Naive B cell (primary cell): ENCODE measurements at regions not wholly inside any gene's neighbourhood (a gene's known extent, or its start where the extent isn't known, plus 50 kb on each side); places are given as distances from the start of the nearest gene placed in this dataset.

ENCODE experiments used
- ATAC-seq, 2 donors: fragments of 150-1000 bp; cut with Tn5 transposase; 2 replicates each; pipeline ENCODE4 v1.10.0; 2021; ENCODE audit warnings: low read depth in 2 of 2, mild to moderate bottlenecking in 2 of 2, moderate library complexity in 2 of 2
- DNase-seq: peaks from one replicate; pipeline ENCODE4 v3.0.0; 2022
- H3K27ac Mint-ChIP-seq, 6 donors: one replicate each; pipeline ENCODE4 v1.8.0; 2020 to 2022; ENCODE audit warnings: mild to moderate bottlenecking in 6 of 6, mixed read lengths in 6 of 6, moderate library complexity in 5 of 6, inconsistent platforms in 2 of 6
- H3K27me3 Mint-ChIP-seq, 3 donors: one replicate each; pipeline ENCODE4 v1.8.0; 2021 to 2022; ENCODE audit warnings: mixed read lengths in 3 of 3, mild to moderate bottlenecking in 1 of 3
- H3K36me3 Mint-ChIP-seq, 2 donors: one replicate each; pipeline ENCODE4 v1.8.0; 2020 to 2022; ENCODE audit warnings: mixed read lengths in 2 of 2, inconsistent platforms in 1 of 2, mild to moderate bottlenecking in 1 of 2
- H3K4me1 Mint-ChIP-seq, 3 donors: one replicate each; pipeline ENCODE4 v1.8.0; 2020 to 2022; ENCODE audit warnings: mixed read lengths in 3 of 3, inconsistent platforms in 1 of 3, mild to moderate bottlenecking in 1 of 3, moderate library complexity in 1 of 3
- H3K4me3 Mint-ChIP-seq, 8 donors: one replicate each; pipeline ENCODE4 v1.8.0; 2020 to 2022; ENCODE audit warnings: mild to moderate bottlenecking in 8 of 8, mixed read lengths in 8 of 8, moderate library complexity in 8 of 8, inconsistent platforms in 2 of 8
- H3K9me3 Mint-ChIP-seq, 7 donors: one replicate each; pipeline ENCODE4 v1.8.0; 2020 to 2022; ENCODE audit warnings: mixed read lengths in 7 of 7, mild to moderate bottlenecking in 5 of 7, inconsistent platforms in 2 of 7, moderate library complexity in 1 of 7

- Mint-ChIP-seq H3K4me1 (no peaks in the 10 kb centered on the region), H3K36me3 (no peaks in the 10 kb centered on the region), H3K9me3 (peaks cover 0 to 6% (median 0%) of the 10 kb centered on the region in 7 donors), H3K4me3 (no peak overlapping the region), H3K27ac (no peak overlapping the region), H3K27me3 (peaks cover 0 to 11% (median 7%) of the 10 kb centered on the region in 3 donors)
- no peak for ATAC-seq
- DNase-seq: no peak
These were observed 479.8 kb upstream of the MKI67 start for GRCh38 chr10:128606055-128606454.

GRCh38 chr10:128608791-128609190 lies 482.6 kb upstream of the MKI67 start:
- DNase-seq (no peak), ATAC-seq (no peak)
- peaks cover 0 to 5% (median 5%) of the 10 kb centered on the region in 3 donors for H3K27me3 Mint-ChIP-seq
- no peaks in the 10 kb centered on the region for H3K4me1 Mint-ChIP-seq
- no peaks in the 10 kb centered on the region for H3K36me3 Mint-ChIP-seq
- no peak overlapping the region for H3K27ac Mint-ChIP-seq
- H3K4me3 Mint-ChIP-seq: no peak overlapping the region
- peaks cover 0 to 6% (median 0%) of the 10 kb centered on the region in 7 donors for H3K9me3 Mint-ChIP-seq

GRCh38 chr10:128609460-128609859 lies 483.2 kb upstream of the MKI67 start:
- Mint-ChIP-seq H3K9me3 (peaks cover 0 to 6% (median 0%) of the 10 kb centered on the region in 7 donors), H3K36me3 (no peaks in the 10 kb centered on the region), H3K4me1 (no peaks in the 10 kb centered on the region), H3K27me3 (peaks cover 0 to 5% (median 5%) of the 10 kb centered on the region in 3 donors), H3K4me3 (no peak overlapping the region), H3K27ac (no peak overlapping the region)
- no peak for DNase-seq
- ATAC-seq: no peak

- DNase-seq (no peak), ATAC-seq (no peak)
- no peak overlapping the region for H3K27ac Mint-ChIP-seq
These were observed 483.9 kb upstream of the MKI67 start for GRCh38 chr10:128610113-128610512.

GRCh38 chr10:128612195-128612594 lies 486.0 kb upstream of the MKI67 start:
- no peaks in the 10 kb centered on the region for H3K4me1 Mint-ChIP-seq
- peaks cover 0 to 5% (median 5%) of the 10 kb centered on the region in 3 donors for H3K27me3 Mint-ChIP-seq
- peaks cover 0 to 6% (median 0%) of the 10 kb centered on the region in 7 donors for H3K9me3 Mint-ChIP-seq
- DNase-seq (no peak), ATAC-seq (no peak)
- H3K36me3 Mint-ChIP-seq: no peaks in the 10 kb centered on the region
- H3K27ac Mint-ChIP-seq: no peak overlapping the region
- H3K4me3 Mint-ChIP-seq: no peak overlapping the region

More at GRCh38 chr10:128610113-128610512, 483.9 kb upstream of the MKI67 start:
- Mint-ChIP-seq H3K4me3 (no peak overlapping the region), H3K27me3 (peaks cover 0 to 5% (median 5%) of the 10 kb centered on the region in 3 donors), H3K4me1 (no peaks in the 10 kb centered on the region), H3K36me3 (no peaks in the 10 kb centered on the region), H3K9me3 (peaks cover 0 to 6% (median 0%) of the 10 kb centered on the region in 7 donors)

GRCh38 chr10:128612631-128613030 lies 486.4 kb upstream of the MKI67 start:
- peaks cover 0 to 5% (median 5%) of the 10 kb centered on the region in 3 donors for H3K27me3 Mint-ChIP-seq
- ATAC-seq (no peak), DNase-seq (no peak)
- H3K36me3 Mint-ChIP-seq: no peaks in the 10 kb centered on the region
- no peak overlapping the region for H3K4me3 Mint-ChIP-seq
- peaks cover 0 to 6% (median 0%) of the 10 kb centered on the region in 7 donors for H3K9me3 Mint-ChIP-seq
- no peaks in the 10 kb centered on the region for H3K4me1 Mint-ChIP-seq
- no peak overlapping the region for H3K27ac Mint-ChIP-seq

- H3K36me3 Mint-ChIP-seq: no peaks in the 10 kb centered on the region
- peaks cover 0 to 6% (median 0%) of the 10 kb centered on the region in 3 donors for H3K27me3 Mint-ChIP-seq
- DNase-seq: no peak
- ATAC-seq: no peak
- H3K27ac Mint-ChIP-seq: no peak overlapping the region
- H3K4me1 Mint-ChIP-seq: no peaks in the 10 kb centered on the region
- H3K4me3 Mint-ChIP-seq: no peak overlapping the region
- H3K9me3 Mint-ChIP-seq: peaks cover 0 to 2% (median 0%) of the 10 kb centered on the region in 7 donors
These were observed 487.9 kb upstream of the MKI67 start for GRCh38 chr10:128614016-128614605.

- ATAC-seq: no peak
- Mint-ChIP-seq H3K36me3 (no peaks in the 10 kb centered on the region), H3K4me3 (no peak overlapping the region), H3K27me3 (peaks cover 0 to 6% (median 0%) of the 10 kb centered on the region in 3 donors), H3K9me3 (peaks cover 0 to 2% (median 0%) of the 10 kb centered on the region in 7 donors), H3K4me1 (no peaks in the 10 kb centered on the region), H3K27ac (no peak overlapping the region)
- no peak for DNase-seq
These were observed 488.8 kb upstream of the MKI67 start for GRCh38 chr10:128614802-128615553.

GRCh38 chr10:128617532-128617931 lies 491.3 kb upstream of the MKI67 start:
- DNase-seq: no peak
- no peak for ATAC-seq
- Mint-ChIP-seq H3K36me3 (no peaks in the 10 kb centered on the region), H3K27ac (no peak overlapping the region), H3K9me3 (peaks cover 0 to 2% (median 0%) of the 10 kb centered on the region in 7 donors), H3K27me3 (peaks cover 0 to 6% (median 0%) of the 10 kb centered on the region in 3 donors), H3K4me3 (no peak overlapping the region), H3K4me1 (no peaks in the 10 kb centered on the region)

GRCh38 chr10:128622706-128623105 lies 496.5 kb upstream of the MKI67 start:
- Mint-ChIP-seq H3K36me3 (no peaks in the 10 kb centered on the region), H3K27me3 (peaks cover 0 to 10% (median 0%) of the 10 kb centered on the region in 3 donors), H3K4me3 (no peak overlapping the region), H3K27ac (peak overlapping the region in 1 of 6 donors; percentile 44), H3K4me1 (no peaks in the 10 kb centered on the region), H3K9me3 (peaks cover 0 to 1% (median 0%) of the 10 kb centered on the region in 7 donors)
- no peak for ATAC-seq
- DNase-seq: no peak

- peaks cover 0 to 1% (median 0%) of the 10 kb centered on the region in 7 donors for H3K9me3 Mint-ChIP-seq
- peaks cover 0 to 7% (median 0%) of the 10 kb centered on the region in 3 donors for H3K27me3 Mint-ChIP-seq
- no peaks in the 10 kb centered on the region for H3K4me1 Mint-ChIP-seq
- ATAC-seq (no peak), DNase-seq (no peak)
- no peak overlapping the region for H3K4me3 Mint-ChIP-seq
- no peaks in the 10 kb centered on the region for H3K36me3 Mint-ChIP-seq
- no peak overlapping the region for H3K27ac Mint-ChIP-seq
These were observed 497.6 kb upstream of the MKI67 start for GRCh38 chr10:128623776-128624175.

GRCh38 chr10:128624656-128625530 lies 498.7 kb upstream of the MKI67 start:
- no peak overlapping the region for H3K4me3 Mint-ChIP-seq
- H3K36me3 Mint-ChIP-seq: no peaks in the 10 kb centered on the region
- DNase-seq (no peak), ATAC-seq (no peak)
- peaks cover 0 to 4% (median 0%) of the 10 kb centered on the region in 3 donors for H3K27me3 Mint-ChIP-seq
- peaks cover 0 to 1% (median 0%) of the 10 kb centered on the region in 7 donors for H3K9me3 Mint-ChIP-seq
- H3K27ac Mint-ChIP-seq: peak overlapping the region in 1 of 6 donors; percentile 64
- no peaks in the 10 kb centered on the region for H3K4me1 Mint-ChIP-seq

- Mint-ChIP-seq H3K9me3 (peaks cover 0 to 1% (median 0%) of the 10 kb centered on the region in 7 donors), H3K27ac (no peak overlapping the region), H3K36me3 (no peaks in the 10 kb centered on the region), H3K27me3 (peaks cover 0 to 4% (median 4%) of the 10 kb centered on the region in 3 donors), H3K4me1 (no peaks in the 10 kb centered on the region), H3K4me3 (no peak overlapping the region)
- no peak for DNase-seq
- ATAC-seq: no peak
These were observed 499.7 kb upstream of the MKI67 start for GRCh38 chr10:128625926-128626325.
